Muscle layer of colon (tissue), 2 donors: ENCODE measurements at regions not wholly inside any gene's neighbourhood (a gene's known extent, or its start where the extent isn't known, plus 50 kb on each side); places are given as distances from the start of the nearest gene placed in this dataset.

ENCODE experiments used
- H3K27ac ChIP-seq: one replicate; pipeline ENCODE4 v1.7.0; 2013; ENCODE audit warnings: low read depth, mild to moderate bottlenecking, low read length, moderate library complexity
- H3K27me3 ChIP-seq, 2 donors: one replicate each; pipeline ENCODE4 v1.7.0; 2013; ENCODE audit warnings: low read length in 2 of 2, mild to moderate bottlenecking in 2 of 2; ENCODE audit not compliant: insufficient read depth in 2 of 2, control insufficient read depth in 1 of 2
- H3K36me3 ChIP-seq: one replicate; pipeline ENCODE4 v1.7.0; 2013; ENCODE audit warnings: mild to moderate bottlenecking, low read length; ENCODE audit not compliant: insufficient read depth
- H3K4me1 ChIP-seq: one replicate; pipeline ENCODE4 v1.7.0; 2013; ENCODE audit warnings: mild to moderate bottlenecking, low read length; ENCODE audit not compliant: insufficient read depth
- H3K4me3 ChIP-seq, 2 donors: one replicate each; pipeline ENCODE4 v1.7.0; 2013; ENCODE audit warnings: low read length in 2 of 2, low read depth in 1 of 2, mild to moderate bottlenecking in 1 of 2, moderate library complexity in 1 of 2
- H3K9ac ChIP-seq: one replicate; pipeline ENCODE4 v1.7.0; 2013; ENCODE audit warnings: low read length
- H3K9me3 ChIP-seq: one replicate; pipeline ENCODE4 v1.7.0; 2013; ENCODE audit warnings: mild to moderate bottlenecking, low read length
- donor health status: abdominal sarcoma.
- donor health status: Adenocarcinoma of cecum.

DNA sequence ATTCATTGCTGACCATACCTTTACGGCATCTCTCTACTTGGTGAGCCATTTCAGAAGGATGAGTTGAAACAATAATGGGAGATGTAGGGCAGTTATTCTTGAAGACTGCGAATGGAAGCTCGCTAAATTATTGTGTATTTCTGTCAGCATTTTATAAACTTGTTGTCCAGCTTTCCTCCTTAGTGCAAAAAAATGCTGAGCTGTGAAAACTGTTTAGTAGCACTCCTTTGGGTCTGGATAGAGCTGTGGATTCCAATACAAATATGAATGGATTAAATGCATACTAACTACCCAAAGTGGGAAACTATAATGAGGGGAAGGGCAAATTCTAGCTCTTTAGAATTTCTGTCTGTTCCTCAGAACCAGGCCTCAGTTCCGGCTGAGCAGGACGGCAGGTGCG, 461.6 kb downstream of the TXNL1 start:
- Histone ChIP-seq H3K4me3 (no peak overlapping the region), H3K9me3 (no peaks in the 10 kb centered on the region), H3K4me1 (no peaks in the 10 kb centered on the region), H3K36me3 (no peaks in the 10 kb centered on the region), H3K27ac (no peak overlapping the region), H3K9ac (no peak overlapping the region), H3K27me3 (no peaks in the 10 kb centered on the region)

DNA sequence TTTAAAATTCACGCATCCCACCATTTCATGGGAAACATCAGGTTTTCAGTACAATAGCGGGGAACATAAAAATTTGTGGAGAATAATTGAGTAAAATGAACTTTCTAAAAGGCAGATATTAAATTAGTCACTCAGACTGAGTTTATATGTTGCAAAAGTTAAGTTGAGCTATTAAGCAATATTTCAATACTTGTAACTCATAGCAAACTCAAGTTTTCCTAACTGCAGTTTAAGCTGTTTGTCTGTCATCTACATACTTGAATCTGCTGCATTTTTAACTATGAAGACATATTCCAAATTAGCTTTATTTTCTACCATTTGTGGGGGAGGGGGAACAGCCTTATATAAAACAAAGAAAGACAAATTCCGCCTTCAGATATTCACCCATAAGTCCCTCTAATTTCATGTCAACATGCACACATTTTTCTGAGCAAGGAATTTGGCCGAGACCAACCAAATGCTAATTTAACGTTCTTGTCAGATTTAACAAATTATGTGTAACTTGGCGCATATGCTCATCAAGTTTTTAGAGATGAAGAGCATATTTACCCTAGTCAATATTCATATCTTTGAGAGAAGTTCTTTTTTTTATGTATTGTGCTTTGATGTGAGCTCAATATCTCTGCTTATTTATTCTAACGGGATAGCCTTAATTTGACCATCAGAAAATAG, 462.9 kb downstream of the TXNL1 start:
- Histone ChIP-seq H3K4me1 (no peaks in the 10 kb centered on the region), H3K9me3 (no peaks in the 10 kb centered on the region), H3K4me3 (no peak overlapping the region), H3K9ac (no peak overlapping the region), H3K36me3 (no peaks in the 10 kb centered on the region), H3K27me3 (no peaks in the 10 kb centered on the region), H3K27ac (no peak overlapping the region)

DNA sequence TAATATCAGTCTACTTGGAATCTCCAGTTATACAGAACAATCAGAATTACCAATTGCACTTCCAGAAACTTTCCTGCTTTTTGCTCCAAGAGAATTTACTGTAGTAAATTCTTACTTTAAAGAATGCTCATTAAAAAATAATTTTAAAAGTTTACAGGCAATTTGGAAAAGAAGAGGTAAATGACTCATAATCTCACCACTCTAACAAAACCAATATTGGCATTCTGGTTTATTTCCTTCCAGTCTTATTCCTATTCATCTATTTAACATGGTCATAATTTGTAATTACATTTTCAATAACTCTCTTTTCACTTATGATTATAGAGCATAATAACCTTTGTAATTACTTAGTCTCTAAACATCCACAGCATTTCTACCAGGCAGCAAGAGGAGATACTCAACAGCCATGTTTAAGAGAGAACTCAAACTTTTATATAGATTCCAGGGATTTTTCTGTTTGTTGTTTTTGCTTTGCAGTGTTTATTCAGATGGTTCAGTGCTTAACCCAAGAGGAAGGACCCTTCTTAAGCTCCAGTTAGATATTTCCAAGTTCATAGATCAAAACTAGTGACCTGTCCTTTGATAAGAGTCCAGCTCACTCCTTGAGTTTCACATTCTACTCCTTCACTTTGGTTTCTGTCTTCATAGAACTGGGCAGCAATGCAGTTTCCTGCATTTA, 464.7 kb downstream of the TXNL1 start:
- Histone ChIP-seq H3K27ac (no peak overlapping the region), H3K36me3 (no peaks in the 10 kb centered on the region), H3K4me3 (no peak overlapping the region), H3K9ac (no peak overlapping the region), H3K27me3 (no peaks in the 10 kb centered on the region), H3K9me3 (no peaks in the 10 kb centered on the region), H3K4me1 (peaks cover 3% of the 10 kb centered on the region)

DNA sequence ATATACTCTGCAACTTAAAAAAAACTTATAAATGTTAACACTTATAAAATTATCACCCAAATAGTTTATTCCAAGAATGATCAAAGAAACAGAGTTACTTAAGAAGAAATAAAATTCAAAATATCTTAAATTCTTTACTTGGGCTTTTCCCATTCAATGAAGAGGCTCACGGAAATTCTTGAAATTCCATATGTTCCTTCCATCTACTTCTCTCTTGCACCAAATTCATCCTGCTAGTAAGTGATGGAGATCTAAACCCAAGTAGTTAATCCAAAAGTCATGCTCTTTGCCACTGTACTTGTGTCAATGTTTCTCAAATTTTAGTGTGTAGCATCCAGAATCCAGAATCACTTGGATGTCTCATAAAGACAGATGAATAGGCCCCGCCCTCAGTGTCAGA, 465.9 kb downstream of the TXNL1 start:
- peaks cover 11% of the 10 kb centered on the region for H3K4me1 ChIP-seq
- H3K36me3 ChIP-seq = no peaks in the 10 kb centered on the region
- no peaks in the 10 kb centered on the region for H3K27me3 ChIP-seq
- H3K27ac ChIP-seq = no peak overlapping the region
- H3K4me3 ChIP-seq = no peak overlapping the region
- H3K9ac ChIP-seq = no peak overlapping the region
- no peaks in the 10 kb centered on the region for H3K9me3 ChIP-seq

DNA sequence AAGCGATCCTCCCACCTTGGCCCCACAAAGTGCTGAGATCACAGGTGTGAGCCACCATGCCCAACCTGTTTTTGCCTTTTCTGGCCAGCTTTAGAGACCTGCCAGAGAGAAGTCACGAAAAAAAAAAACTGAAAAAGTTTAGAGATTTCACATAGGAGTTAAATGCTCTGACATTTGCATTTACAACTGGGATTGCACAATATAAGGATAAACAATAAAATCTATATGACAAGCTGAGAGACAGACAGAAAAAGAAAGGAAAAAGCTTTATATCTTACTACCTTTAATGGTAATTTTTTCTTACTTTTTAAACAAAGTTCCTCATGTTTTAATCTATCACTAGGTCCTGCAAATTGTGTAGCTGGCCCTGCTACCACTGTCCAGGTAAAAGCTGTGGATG, 466.5 kb downstream of the TXNL1 start:
- Histone ChIP-seq H3K4me3 (no peak overlapping the region), H3K27me3 (no peaks in the 10 kb centered on the region), H3K9ac (no peak overlapping the region), H3K9me3 (no peaks in the 10 kb centered on the region), H3K36me3 (no peaks in the 10 kb centered on the region), H3K4me1 (peaks cover 14% of the 10 kb centered on the region), H3K27ac (no peak overlapping the region)

DNA sequence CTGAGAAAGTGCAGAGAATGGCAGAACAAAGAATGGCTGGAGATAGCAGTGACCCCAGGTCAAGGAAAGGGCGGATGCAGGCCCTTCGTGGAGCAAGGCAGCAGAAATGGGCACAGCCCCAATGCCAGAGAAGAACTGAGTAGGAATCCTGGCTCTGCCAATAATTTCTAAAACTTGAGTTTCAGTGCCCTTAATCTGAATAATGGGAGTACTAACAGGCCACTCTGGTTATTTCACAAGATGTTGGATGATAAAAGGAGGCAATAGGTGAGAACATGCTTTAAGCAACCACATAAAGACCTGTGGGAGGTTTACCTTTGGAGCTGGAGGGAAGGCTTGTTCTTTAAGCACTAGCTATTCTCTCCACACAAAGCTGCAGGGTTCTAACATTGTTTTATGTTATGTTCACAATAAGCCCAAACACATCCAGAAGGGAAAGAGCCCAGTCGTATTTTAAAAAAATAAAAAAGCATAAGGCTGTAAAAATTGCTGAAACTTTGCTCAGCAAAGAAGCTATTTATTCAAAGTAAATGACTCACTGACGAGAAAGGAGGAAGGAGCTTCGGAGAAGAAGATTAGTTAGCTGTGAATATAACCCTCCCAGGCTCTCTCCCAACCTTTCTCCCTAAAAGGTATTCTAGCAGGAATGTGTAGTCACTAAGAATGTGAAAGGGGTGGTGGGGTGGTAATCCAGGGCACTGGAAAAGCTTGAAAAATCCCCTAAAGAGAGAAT, 470.2 kb downstream of the TXNL1 start:
- peak overlapping the region; percentile 39 for H3K27ac ChIP-seq

DNA sequence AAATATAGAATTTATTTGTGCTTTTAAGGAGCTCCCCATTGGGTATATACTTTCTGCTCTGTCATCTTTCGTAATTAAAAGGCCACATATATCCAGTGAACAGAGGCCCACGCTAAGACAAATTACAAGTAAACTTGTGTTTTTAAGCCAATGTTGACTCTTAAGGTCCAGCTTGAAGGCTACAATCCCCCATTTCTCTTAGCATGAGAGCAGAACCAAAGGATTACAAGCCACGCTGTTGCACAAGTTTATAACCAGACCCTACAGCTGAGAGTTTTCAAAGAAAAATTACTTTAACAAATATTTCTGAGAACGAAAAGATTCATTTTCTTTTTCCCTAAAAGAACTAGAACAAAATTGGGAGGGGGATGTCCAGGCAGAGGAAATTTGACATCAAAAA, 471.0 kb downstream of the TXNL1 start:
- Histone ChIP-seq H3K4me3 (no peak overlapping the region), H3K4me1 (peaks cover 27% of the 10 kb centered on the region), H3K9me3 (no peaks in the 10 kb centered on the region), H3K36me3 (no peaks in the 10 kb centered on the region), H3K27me3 (no peaks in the 10 kb centered on the region), H3K27ac (no peak overlapping the region), H3K9ac (no peak overlapping the region)

More for the DNA sequence above, 470.2 kb downstream of the TXNL1 start:
- Histone ChIP-seq H3K9me3 (no peaks in the 10 kb centered on the region), H3K27me3 (no peaks in the 10 kb centered on the region), H3K9ac (no peak overlapping the region), H3K4me3 (no peak overlapping the region), H3K4me1 (peaks cover 18% of the 10 kb centered on the region), H3K36me3 (no peaks in the 10 kb centered on the region)

DNA sequence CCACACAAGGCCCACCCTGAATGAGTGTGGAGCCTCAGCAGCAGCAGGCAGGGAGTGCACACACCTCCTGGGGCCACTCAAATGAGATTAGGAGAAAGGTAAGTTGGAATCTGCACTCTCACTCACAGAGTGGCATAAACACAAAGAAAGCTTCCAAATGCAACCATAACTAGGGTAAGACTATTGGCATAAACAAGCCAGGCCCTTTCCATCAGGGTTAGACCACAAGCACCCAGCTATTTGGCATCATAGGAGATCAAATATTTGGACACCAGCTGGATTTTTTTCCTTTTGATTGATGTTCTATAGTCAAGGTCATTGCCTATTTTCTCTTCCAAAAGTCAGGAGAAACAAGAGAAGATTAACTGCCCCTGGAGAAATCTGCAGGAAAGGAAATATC, 471.5 kb downstream of the TXNL1 start:
- no peak overlapping the region for H3K4me3 ChIP-seq
- H3K27ac ChIP-seq = peak overlapping the region; percentile 21
- H3K9me3 ChIP-seq = no peaks in the 10 kb centered on the region

DNA sequence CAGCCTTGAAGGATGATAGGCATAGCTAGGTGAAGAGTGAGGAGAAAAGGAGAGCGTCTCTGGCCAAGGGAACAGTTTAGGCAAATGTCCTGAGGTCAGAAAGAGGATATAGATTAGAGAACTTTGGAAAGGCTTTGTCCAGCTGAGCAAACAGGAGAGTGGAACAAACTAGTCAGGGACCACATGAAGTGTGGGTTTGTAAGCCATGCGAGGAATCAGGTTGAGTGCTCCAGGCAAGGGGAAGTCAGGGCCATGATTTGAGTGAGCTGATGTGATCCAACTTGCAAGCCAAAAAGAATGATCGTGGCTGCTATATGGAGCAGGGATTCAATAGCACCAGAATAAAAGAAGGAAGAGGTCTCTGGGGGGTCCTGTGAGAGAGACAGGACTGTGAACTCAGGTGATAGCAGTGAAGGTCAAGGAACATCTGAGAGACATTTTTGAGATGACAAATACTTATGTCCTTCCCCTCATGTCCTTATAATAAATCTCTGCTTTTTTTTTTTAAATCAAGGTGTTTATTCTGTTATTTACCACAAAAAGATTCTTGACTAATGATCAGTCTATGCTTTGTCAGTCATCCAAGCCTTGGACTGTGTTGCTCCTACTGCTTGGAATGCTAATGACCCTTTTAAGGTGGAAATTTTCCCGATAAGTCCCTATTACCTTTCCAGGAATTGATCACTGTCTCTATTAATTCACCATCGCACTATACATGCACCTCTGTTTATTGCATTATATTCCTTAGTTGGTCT, 472.6 kb downstream of the TXNL1 start:
- Histone ChIP-seq H3K27me3 (no peaks in the 10 kb centered on the region), H3K36me3 (no peaks in the 10 kb centered on the region), H3K4me1 (peaks cover 39% of the 10 kb centered on the region), H3K9ac (no peak overlapping the region), H3K9me3 (no peaks in the 10 kb centered on the region), H3K4me3 (no peak overlapping the region), H3K27ac (peak overlapping the region; percentile 12)

More for the DNA sequence above, 471.5 kb downstream of the TXNL1 start:
- no peaks in the 10 kb centered on the region for H3K36me3 ChIP-seq
- H3K27me3 ChIP-seq = no peaks in the 10 kb centered on the region
- H3K4me1 ChIP-seq = peaks cover 31% of the 10 kb centered on the region
- H3K9ac ChIP-seq = no peak overlapping the region

DNA sequence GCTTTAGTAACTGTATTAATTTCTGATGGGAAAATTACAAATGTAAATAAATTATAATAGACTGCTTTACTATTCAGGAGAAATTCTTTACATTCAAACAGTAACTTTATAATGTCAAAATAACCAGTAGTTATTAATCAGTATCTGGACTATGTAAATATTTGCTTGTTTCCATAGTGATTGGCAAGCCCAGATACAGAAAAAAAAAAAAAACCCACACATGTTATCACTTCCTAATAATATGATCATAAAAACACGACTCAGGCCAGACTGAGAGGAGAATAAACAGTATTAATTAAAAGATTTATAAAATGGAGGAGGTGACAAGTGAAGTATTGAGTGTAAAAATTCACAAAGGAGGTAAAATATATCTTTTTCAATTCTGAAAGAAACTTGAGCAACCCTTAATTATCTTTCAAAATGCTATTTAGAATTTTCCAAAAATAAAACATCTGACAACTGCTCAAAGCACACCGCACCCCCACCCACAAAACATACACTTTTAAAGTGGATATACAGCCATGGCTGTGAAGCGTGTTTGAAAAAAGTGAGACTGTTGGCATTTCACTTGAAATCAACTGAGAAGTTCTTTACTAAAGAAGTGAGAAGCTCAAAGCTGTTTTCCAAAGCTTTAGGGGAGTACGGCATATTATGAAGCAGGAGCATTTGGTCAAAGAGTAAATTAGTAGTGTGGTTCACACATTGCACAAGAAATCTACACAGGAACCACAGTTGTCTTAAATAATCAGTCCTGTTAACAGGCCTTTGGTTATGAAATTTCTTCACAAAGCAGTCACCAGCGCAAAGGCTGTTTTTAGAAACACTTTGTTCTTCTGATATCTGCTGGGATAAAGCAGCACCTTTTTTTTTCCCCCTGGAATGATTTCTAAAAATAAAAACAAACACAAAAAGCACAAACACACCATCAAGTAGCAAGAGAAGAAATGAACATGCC, 475.8 kb downstream of the TXNL1 start:
- Histone ChIP-seq H3K27me3 (no peaks in the 10 kb centered on the region), H3K9ac (no peak overlapping the region), H3K9me3 (no peaks in the 10 kb centered on the region), H3K4me1 (peaks cover 28% of the 10 kb centered on the region), H3K36me3 (no peaks in the 10 kb centered on the region), H3K27ac (no peak overlapping the region), H3K4me3 (no peak overlapping the region)
